Endodermal cell (in vitro differentiated cells): ENCODE measurements at regions not wholly inside any gene's neighbourhood (a gene's known extent, or its start where the extent isn't known, plus 50 kb on each side); places are given as distances from the start of the nearest gene placed in this dataset.

ENCODE experiments used
- DNase-seq: peaks from one replicate; pipeline ENCODE4 v3.0.0-alpha.2; 2017
- H3K27ac ChIP-seq: 2 replicates; pipeline ENCODE4 v1.5.1; 2013; ENCODE audit warnings: mild to moderate bottlenecking, low read depth, low read length, moderate library complexity
- H3K27me3 ChIP-seq: 2 replicates; pipeline ENCODE4 v1.6.1; 2013; ENCODE audit warnings: mild to moderate bottlenecking, low read length, moderate library complexity; ENCODE audit not compliant: insufficient read depth, control insufficient read depth, poor library complexity, severe bottlenecking
- H3K36me3 ChIP-seq: 2 replicates; pipeline ENCODE4 v1.7.0; 2013; ENCODE audit warnings: mild to moderate bottlenecking, low read length, moderate library complexity; ENCODE audit not compliant: control insufficient read depth, insufficient read depth
- H3K4me1 ChIP-seq: one replicate; pipeline ENCODE4 v1.7.0; 2013; ENCODE audit warnings: low read length; ENCODE audit not compliant: control insufficient read depth, insufficient read depth
- H3K4me3 ChIP-seq: 2 replicates; pipeline ENCODE4 v1.5.1; 2013; ENCODE audit warnings: mild to moderate bottlenecking, low read length, moderate library complexity
- H3K9ac ChIP-seq: 2 replicates; pipeline ENCODE4 v1.6.1; 2013; ENCODE audit warnings: mild to moderate bottlenecking, low read length, moderate library complexity; ENCODE audit not compliant: poor library complexity, severe bottlenecking; ENCODE audit errors: extremely low read depth
- H3K9me3 ChIP-seq: 2 replicates; pipeline ENCODE4 v1.6.1; 2013; ENCODE audit warnings: mild to moderate bottlenecking, low read length, moderate library complexity; ENCODE audit not compliant: control insufficient read depth
- H3K27ac Mint-ChIP-seq: 2 replicates; pipeline ENCODE4 v1.8.0; 2020; ENCODE audit warnings: mixed read lengths
- H3K27me3 Mint-ChIP-seq: 2 replicates; pipeline ENCODE4 v1.8.0; 2021; ENCODE audit warnings: mild to moderate bottlenecking, mixed read lengths; ENCODE audit not compliant: insufficient read depth
- H3K36me3 Mint-ChIP-seq: 2 replicates; pipeline ENCODE4 v1.8.0; 2020; ENCODE audit warnings: low read depth, mixed read lengths
- H3K4me1 Mint-ChIP-seq: 2 replicates; pipeline ENCODE4 v1.8.0; 2020; ENCODE audit warnings: mixed read lengths
- H3K4me3 Mint-ChIP-seq: 2 replicates; pipeline ENCODE4 v1.8.0; 2020; ENCODE audit warnings: mild to moderate bottlenecking, moderate library complexity, mixed read lengths
- H3K9me3 Mint-ChIP-seq: 2 replicates; pipeline ENCODE4 v1.8.0; 2020; ENCODE audit warnings: mild to moderate bottlenecking, mixed read lengths
- CTCF ChIP-seq: fragments of 200-600 bp; sonication (generic); conservative IDR thresholded peaks from 2 replicates; pipeline ENCODE4 v1.5.0; 2021; ENCODE audit warnings: antibody characterized with exemption, mild to moderate bottlenecking
- WGBS, 2 experiments: methylation state at CpG; one replicate each; pipeline versions ENCODE4 v1.1.5 to v1.1.7; 2013; ENCODE audit warnings: missing lambda C conversion rate in 2 of 2, mixed read lengths in 1 of 2; ENCODE audit not compliant: insufficient coverage in 1 of 2, insufficient read length in 1 of 2; 5-methylcytosine and 5-hydroxymethylcytosine counted together

GRCh38 chr2:215839309-215839708 is 174.0 kb downstream of the MREG start:
- WGBS, 2 experiments: 94 to 100% methylated on average over 1 of the region's 1 CpG
- DNase-seq: no peak
- Mint-ChIP-seq H3K27ac (no peak overlapping the region), H3K36me3 (no peaks in the 10 kb centered on the region), H3K27me3 (no peaks in the 10 kb centered on the region), H3K4me1 (peaks cover 21% of the 10 kb centered on the region), H3K9me3 (no peaks in the 10 kb centered on the region), H3K4me3 (no peak overlapping the region)
- no peaks in the 10 kb centered on the region for H3K9me3 ChIP-seq
- H3K27ac ChIP-seq: no peak overlapping the region
- peaks cover 6% of the 10 kb centered on the region for H3K4me1 ChIP-seq
- no peaks in the 10 kb centered on the region for H3K36me3 ChIP-seq
- H3K9ac ChIP-seq: no peak overlapping the region
- no peak overlapping the region for H3K4me3 ChIP-seq
- no peak for TF ChIP-seq CTCF
- no peaks in the 10 kb centered on the region for H3K27me3 ChIP-seq

- no peak overlapping the region for H3K27ac Mint-ChIP-seq
- no peak for TF ChIP-seq CTCF
- H3K4me1 Mint-ChIP-seq: peaks cover 30% of the 10 kb centered on the region
- WGBS, 2 experiments: 95 to 100% methylated on average over 2 to 4 of the region's 4 CpGs
- H3K36me3 ChIP-seq: no peaks in the 10 kb centered on the region
- no peaks in the 10 kb centered on the region for H3K27me3 Mint-ChIP-seq
- DNase-seq: no peak
- H3K9me3 ChIP-seq: no peaks in the 10 kb centered on the region
- H3K4me3 ChIP-seq: no peak overlapping the region
- H3K9ac ChIP-seq: no peak overlapping the region
- H3K27ac ChIP-seq: no peak overlapping the region
- no peaks in the 10 kb centered on the region for H3K27me3 ChIP-seq
- no peak overlapping the region for H3K4me3 Mint-ChIP-seq
- no peaks in the 10 kb centered on the region for H3K36me3 Mint-ChIP-seq
- H3K9me3 Mint-ChIP-seq: no peaks in the 10 kb centered on the region
- H3K4me1 ChIP-seq: peaks cover 10% of the 10 kb centered on the region
Observed at GRCh38 chr2:215836881-215837280, 176.5 kb downstream of the MREG start.

- H3K27ac Mint-ChIP-seq: peak overlapping the region; percentile 5
- H3K4me1 ChIP-seq: peaks cover 12% of the 10 kb centered on the region
- no peaks in the 10 kb centered on the region for H3K9me3 ChIP-seq
- TF ChIP-seq CTCF: no peak
- no peaks in the 10 kb centered on the region for H3K36me3 ChIP-seq
- no peak overlapping the region for H3K4me3 Mint-ChIP-seq
- no peaks in the 10 kb centered on the region for H3K36me3 Mint-ChIP-seq
- H3K4me1 Mint-ChIP-seq: peaks cover 34% of the 10 kb centered on the region
- no peak for DNase-seq
- no peak overlapping the region for H3K27ac ChIP-seq
- 80 to 83% methylated on average over 1 of the region's 1 CpG for WGBS, 2 experiments
- H3K4me3 ChIP-seq: peak overlapping the region; percentile 30
- H3K9me3 Mint-ChIP-seq: no peaks in the 10 kb centered on the region
- no peaks in the 10 kb centered on the region for H3K27me3 ChIP-seq
- H3K27me3 Mint-ChIP-seq: no peaks in the 10 kb centered on the region
- no peak overlapping the region for H3K9ac ChIP-seq
Observed at GRCh38 chr2:215835657-215836056, 177.7 kb downstream of the MREG start.
